Esophagus muscularis mucosa (tissue), 4 donors: ENCODE measurements at regions not wholly inside any gene's neighbourhood (a gene's known extent, or its start where the extent isn't known, plus 50 kb on each side); places are given as distances from the start of the nearest gene placed in this dataset.

ENCODE experiments used
- DNase-seq: peaks from one replicate; pipeline ENCODE4 v3.0.0-alpha.2; 2017; ENCODE audit errors: extremely low spot score
- H3K27ac ChIP-seq, 4 donors: fragments of 200-600 bp; sonication (generic); replicated peaks in 1 of 4; 1 replicate in 3 of 4; 2 replicates in 1 of 4; pipeline ENCODE4 v1.5.1; 2016 to 2019; ENCODE audit warnings: mild to moderate bottlenecking in 1 of 4
- H3K27me3 ChIP-seq, 4 donors: fragments of 200-600 bp; sonication (generic); one replicate each; pipeline versions ENCODE4 v1.5.1 to v1.6.0; 2016 to 2019
- H3K36me3 ChIP-seq, 4 donors: fragments of 200-600 bp; sonication (generic); one replicate each; pipeline ENCODE4 v1.5.1; 2016 to 2019
- H3K4me1 ChIP-seq, 4 donors: fragments of 200-600 bp; sonication (generic); one replicate each; pipeline ENCODE4 v1.5.1; 2016 to 2019
- H3K4me3 ChIP-seq, 4 donors: fragments of 200-600 bp; sonication (generic); 1 replicate in 2 of 4; 2 replicates in 2 of 4; pipeline ENCODE4 v1.5.1; 2016 to 2019; ENCODE audit warnings: mild to moderate bottlenecking in 4 of 4, moderate library complexity in 1 of 4
- H3K9me3 ChIP-seq, 4 donors: fragments of 200-600 bp; sonication (generic); 1 replicate in 3 of 4; 2 replicates in 1 of 4; pipeline ENCODE4 v1.5.1; 2016 to 2019
- CTCF ChIP-seq, 3 experiments: fragments of 200-600 bp in 2 of 3; fragments of 450-650 bp in 1 of 3; sonication (generic) in 2 of 3; IDR thresholded peaks; one replicate each; pipeline ENCODE4 v1.5.1; 2017 to 2019; ENCODE audit warnings: antibody characterized with exemption in 3 of 3, mild to moderate bottlenecking in 2 of 3, moderate library complexity in 1 of 3
- EP300 ChIP-seq: sonication (generic); formaldehyde crosslinking; IDR thresholded peaks from one replicate; pipeline ENCODE4 v1.6.1; 2017; ENCODE audit warnings: antibody characterized with exemption
- POLR2A ChIP-seq: fragments of 450-650 bp; IDR thresholded peaks from one replicate; pipeline ENCODE4 v1.6.1; 2017; ENCODE audit warnings: antibody characterized with exemption, moderate library complexity, mild to moderate bottlenecking, low read depth
- POLR2AphosphoS5 ChIP-seq, 2 donors: sonication (generic); formaldehyde crosslinking; IDR thresholded peaks; one replicate each; pipeline ENCODE4 v1.6.1; 2017; ENCODE audit warnings: antibody characterized with exemption in 2 of 2
- WGBS: methylation state at CpG from one replicate; pipeline ENCODE4 v1.1.5; 2018; 5-methylcytosine and 5-hydroxymethylcytosine counted together
- intact Hi-C: fragments of 100-400 bp; cut with DNase I; formaldehyde crosslinking; loops from one replicate; pipeline ENCODE4 v1.15.1; 2023

GRCh38 chr5:52709167-52709925, 78.4 kb upstream of the ITGA1 start:
- Histone ChIP-seq H3K36me3 (no peaks in the 10 kb centered on the region), H3K4me3 (no peak overlapping the region), H3K27ac (no peak overlapping the region), H3K27me3 (no peaks in the 10 kb centered on the region), H3K4me1 (peaks cover 0 to 9% (median 2%) of the 10 kb centered on the region in 4 donors), H3K9me3 (no peaks in the 10 kb centered on the region)
- intact Hi-C loops: no loop called here
- 39% methylated on average over 6 of the region's 6 CpGs for WGBS
- DNase-seq: no peak
- TF ChIP-seq POLR2AphosphoS5 (IDR thresholded peaks at IDR 0.05): no peak
- TF ChIP-seq EP300: no peak
- TF ChIP-seq CTCF (IDR thresholded peaks at IDR 0.05): no peak
- no peak for TF ChIP-seq POLR2A

GRCh38 chr5:52710310-52710971, 77.3 kb upstream of the ITGA1 start:
- intact Hi-C loops: no loop called here
- Histone ChIP-seq H3K4me3 (no peak overlapping the region), H3K27ac (no peak overlapping the region), H3K9me3 (no peaks in the 10 kb centered on the region), H3K27me3 (no peaks in the 10 kb centered on the region), H3K4me1 (peaks cover 0 to 9% (median 2%) of the 10 kb centered on the region in 4 donors), H3K36me3 (no peaks in the 10 kb centered on the region)
- WGBS: 64% methylated on average over 2 of the region's 2 CpGs
- TF ChIP-seq POLR2A: no peak
- TF ChIP-seq POLR2AphosphoS5 (IDR thresholded peaks at IDR 0.05): no peak
- no peak for TF ChIP-seq CTCF (IDR thresholded peaks at IDR 0.05)
- no peak for TF ChIP-seq EP300
- no peak for DNase-seq

- intact Hi-C loops: no loop called here
- no peak for DNase-seq
- Histone ChIP-seq H3K4me3 (no peak overlapping the region), H3K36me3 (no peaks in the 10 kb centered on the region), H3K9me3 (no peaks in the 10 kb centered on the region), H3K27me3 (no peaks in the 10 kb centered on the region), H3K4me1 (peaks cover 0 to 9% (median 2%) of the 10 kb centered on the region in 4 donors), H3K27ac (no peak overlapping the region)
- no peak for TF ChIP-seq EP300
- TF ChIP-seq CTCF (IDR thresholded peaks at IDR 0.05): no peak
- TF ChIP-seq POLR2A: no peak
- TF ChIP-seq POLR2AphosphoS5 (IDR thresholded peaks at IDR 0.05): no peak
- WGBS: 78% methylated on average over 2 of the region's 2 CpGs
These were observed 76.6 kb upstream of the ITGA1 start for GRCh38 chr5:52710972-52711596.

- Histone ChIP-seq H3K9me3 (no peaks in the 10 kb centered on the region), H3K4me1 (peaks cover 0 to 5% (median 2%) of the 10 kb centered on the region in 4 donors), H3K27ac (no peak overlapping the region), H3K4me3 (no peak overlapping the region), H3K36me3 (no peaks in the 10 kb centered on the region), H3K27me3 (no peaks in the 10 kb centered on the region)
- no peak for DNase-seq
- intact Hi-C loops: no loop called here
- 87% methylated on average over 2 of the region's 2 CpGs for WGBS
- TF ChIP-seq EP300: no peak
- no peak for TF ChIP-seq POLR2AphosphoS5 (IDR thresholded peaks at IDR 0.05)
- TF ChIP-seq POLR2A: no peak
- TF ChIP-seq CTCF (IDR thresholded peaks at IDR 0.05): no peak
These were observed 75.4 kb upstream of the ITGA1 start for GRCh38 chr5:52712354-52712753.
